Activated CD8-positive, alpha-beta T cell treated with anti-CD3 and anti-CD28 coated beads, Interleukin-2, amount 10 ng/mL, durations not matched to agents 7 days and 5 days (primary cell): ENCODE measurements at regions not wholly inside any gene's neighbourhood (a gene's known extent, or its start where the extent isn't known, plus 50 kb on each side); places are given as distances from the start of the nearest gene placed in this dataset.

ENCODE experiments used
- ATAC-seq: fragments of 150-1000 bp; cut with Tn5 transposase; one replicate; pipeline ENCODE4 v1.10.0; 2021; ENCODE audit warnings: moderate library complexity
- CTCF ChIA-PET: fragments of 350-600 bp; sonication (Branson Sonifier 250); formaldehyde crosslinking; loops from one replicate; lab custom pipeline; 2021; ENCODE audit warnings: antibody characterized with exemption; lab: Charles Lee
- POLR2A ChIA-PET: fragments of 350-600 bp; sonication (Branson Sonifier 250); formaldehyde crosslinking; loops from one replicate; lab custom pipeline; 2021; ENCODE audit warnings: antibody characterized with exemption; lab: Charles Lee
- DNase-seq: peaks from one replicate; pipeline ENCODE4 v3.0.0-alpha.2; 2020
- H3K27ac Mint-ChIP-seq: one replicate; pipeline ENCODE4 v1.8.0; 2021; ENCODE audit warnings: mild to moderate bottlenecking, mixed read lengths
- H3K27me3 Mint-ChIP-seq: one replicate; pipeline ENCODE4 v1.8.0; 2021; ENCODE audit warnings: low read depth, mixed read lengths
- H3K36me3 Mint-ChIP-seq: one replicate; pipeline ENCODE4 v1.8.0; 2021; ENCODE audit warnings: low read depth, mixed read lengths
- H3K4me1 Mint-ChIP-seq: one replicate; pipeline ENCODE4 v1.8.0; 2021; ENCODE audit warnings: low read depth, mixed read lengths
- H3K4me3 Mint-ChIP-seq: one replicate; pipeline ENCODE4 v1.8.0; 2021; ENCODE audit warnings: mild to moderate bottlenecking, mixed read lengths
- H3K9me3 Mint-ChIP-seq: one replicate; pipeline ENCODE4 v1.8.0; 2022; ENCODE audit warnings: mixed read lengths; ENCODE audit not compliant: insufficient read depth

GRCh38 chr2:2823061-2823753, 492.1 kb upstream of the MYT1L start:
- H3K4me1 Mint-ChIP-seq: no peaks in the 10 kb centered on the region
- no peaks in the 10 kb centered on the region for H3K36me3 Mint-ChIP-seq
- no peak overlapping the region for H3K4me3 Mint-ChIP-seq
- POLR2A ChIA-PET: no interaction called here
- peaks cover 8% of the 10 kb centered on the region for H3K27me3 Mint-ChIP-seq
- ATAC-seq (no peak), DNase-seq (no peak)
- H3K27ac Mint-ChIP-seq: no peak overlapping the region
- H3K9me3 Mint-ChIP-seq: no peaks in the 10 kb centered on the region
- CTCF ChIA-PET: no interaction called here

- ChIA-PET POLR2A (no interaction called here), CTCF (no interaction called here)
- DNase-seq (no peak), ATAC-seq (no peak)
- no peaks in the 10 kb centered on the region for H3K36me3 Mint-ChIP-seq
- no peaks in the 10 kb centered on the region for H3K4me1 Mint-ChIP-seq
- H3K27me3 Mint-ChIP-seq: peaks cover 8% of the 10 kb centered on the region
- H3K4me3 Mint-ChIP-seq: no peak overlapping the region
- H3K27ac Mint-ChIP-seq: no peak overlapping the region
- H3K9me3 Mint-ChIP-seq: no peaks in the 10 kb centered on the region
Measured at GRCh38 chr2:2822143-2822542, 491.1 kb upstream of the MYT1L start.

- Mint-ChIP-seq H3K4me3 (no peak overlapping the region), H3K4me1 (no peaks in the 10 kb centered on the region), H3K36me3 (no peaks in the 10 kb centered on the region), H3K9me3 (peaks cover 7% of the 10 kb centered on the region), H3K27me3 (peaks cover 2% of the 10 kb centered on the region), H3K27ac (no peak overlapping the region)
- ChIA-PET CTCF (no interaction called here), POLR2A (no interaction called here)
- DNase-seq (no peak), ATAC-seq (no peak)
Measured at GRCh38 chr2:2812648-2813047, 481.6 kb upstream of the MYT1L start.

GRCh38 chr2:2812117-2812516, 481.0 kb upstream of the MYT1L start:
- Mint-ChIP-seq H3K4me1 (no peaks in the 10 kb centered on the region), H3K36me3 (no peaks in the 10 kb centered on the region), H3K27ac (no peak overlapping the region), H3K27me3 (peaks cover 1% of the 10 kb centered on the region), H3K9me3 (peaks cover 7% of the 10 kb centered on the region), H3K4me3 (no peak overlapping the region)
- ChIA-PET CTCF (no interaction called here), POLR2A (no interaction called here)
- DNase-seq (no peak), ATAC-seq (no peak)

GRCh38 chr2:2810504-2810903, 479.4 kb upstream of the MYT1L start:
- Mint-ChIP-seq H3K4me1 (no peaks in the 10 kb centered on the region), H3K27me3 (no peaks in the 10 kb centered on the region), H3K36me3 (no peaks in the 10 kb centered on the region), H3K9me3 (peaks cover 7% of the 10 kb centered on the region), H3K27ac (no peak overlapping the region), H3K4me3 (no peak overlapping the region)
- ATAC-seq: no peak
- ChIA-PET POLR2A (no interaction called here), CTCF (no interaction called here)
- no peak for DNase-seq

- DNase-seq (no peak), ATAC-seq (no peak)
- POLR2A ChIA-PET: no interaction called here
- Mint-ChIP-seq H3K4me1 (no peaks in the 10 kb centered on the region), H3K36me3 (no peaks in the 10 kb centered on the region), H3K4me3 (no peak overlapping the region), H3K9me3 (peaks cover 6% of the 10 kb centered on the region), H3K27ac (no peak overlapping the region), H3K27me3 (no peaks in the 10 kb centered on the region)
- CTCF ChIA-PET: no interaction called here
Measured at GRCh38 chr2:2809771-2810170, 478.7 kb upstream of the MYT1L start.

- Mint-ChIP-seq H3K9me3 (no peaks in the 10 kb centered on the region), H3K36me3 (no peaks in the 10 kb centered on the region), H3K27me3 (no peaks in the 10 kb centered on the region), H3K4me3 (no peak overlapping the region), H3K27ac (no peak overlapping the region), H3K4me1 (no peaks in the 10 kb centered on the region)
- ChIA-PET POLR2A (no interaction called here), CTCF (no interaction called here)
- DNase-seq: no peak
- no peak for ATAC-seq
Measured at GRCh38 chr2:2808551-2809058, 477.5 kb upstream of the MYT1L start.

- H3K9me3 Mint-ChIP-seq: no peaks in the 10 kb centered on the region
- no peak overlapping the region for H3K27ac Mint-ChIP-seq
- DNase-seq (no peak), ATAC-seq (no peak)
- ChIA-PET CTCF (no interaction called here), POLR2A (no interaction called here)
- no peaks in the 10 kb centered on the region for H3K27me3 Mint-ChIP-seq
- no peaks in the 10 kb centered on the region for H3K4me1 Mint-ChIP-seq
- no peak overlapping the region for H3K4me3 Mint-ChIP-seq
- H3K36me3 Mint-ChIP-seq: no peaks in the 10 kb centered on the region
Measured at GRCh38 chr2:2806711-2807110, 475.6 kb upstream of the MYT1L start.

GRCh38 chr2:2805263-2805662, 474.2 kb upstream of the MYT1L start:
- no peak for ATAC-seq
- no peaks in the 10 kb centered on the region for H3K9me3 Mint-ChIP-seq
- no peak for DNase-seq
- ChIA-PET POLR2A (no interaction called here), CTCF (no interaction called here)
- H3K36me3 Mint-ChIP-seq: no peaks in the 10 kb centered on the region
- no peak overlapping the region for H3K4me3 Mint-ChIP-seq
- no peak overlapping the region for H3K27ac Mint-ChIP-seq
- H3K27me3 Mint-ChIP-seq: no peaks in the 10 kb centered on the region
- no peaks in the 10 kb centered on the region for H3K4me1 Mint-ChIP-seq

- Mint-ChIP-seq H3K9me3 (no peaks in the 10 kb centered on the region), H3K36me3 (no peaks in the 10 kb centered on the region)
- no peak for ATAC-seq
Measured at GRCh38 chr2:2804528-2804927, 473.5 kb upstream of the MYT1L start.

GRCh38 chr2:2801458-2801857, 470.4 kb upstream of the MYT1L start:
- Mint-ChIP-seq H3K9me3 (no peaks in the 10 kb centered on the region), H3K27ac (no peak overlapping the region), H3K4me3 (no peak overlapping the region), H3K36me3 (no peaks in the 10 kb centered on the region), H3K4me1 (no peaks in the 10 kb centered on the region), H3K27me3 (no peaks in the 10 kb centered on the region)
- ChIA-PET CTCF (no interaction called here), POLR2A (no interaction called here)
- ATAC-seq (no peak), DNase-seq (no peak)

More at GRCh38 chr2:2804528-2804927, 473.5 kb upstream of the MYT1L start:
- Mint-ChIP-seq H3K4me3 (no peak overlapping the region), H3K27ac (no peak overlapping the region), H3K27me3 (no peaks in the 10 kb centered on the region), H3K4me1 (no peaks in the 10 kb centered on the region)
- DNase-seq: no peak
- ChIA-PET CTCF (no interaction called here), POLR2A (no interaction called here)

- H3K4me3 Mint-ChIP-seq: no peak overlapping the region
- ATAC-seq: no peak
- no peak for DNase-seq
- ChIA-PET CTCF (no interaction called here), POLR2A (no interaction called here)
- H3K4me1 Mint-ChIP-seq: no peaks in the 10 kb centered on the region
- H3K27me3 Mint-ChIP-seq: no peaks in the 10 kb centered on the region
- H3K9me3 Mint-ChIP-seq: no peaks in the 10 kb centered on the region
- no peaks in the 10 kb centered on the region for H3K36me3 Mint-ChIP-seq
- H3K27ac Mint-ChIP-seq: no peak overlapping the region
Measured at GRCh38 chr2:2800697-2801096, 469.6 kb upstream of the MYT1L start.

- no peaks in the 10 kb centered on the region for H3K36me3 Mint-ChIP-seq
- CTCF ChIA-PET: no interaction called here
Measured at GRCh38 chr2:2800001-2800400, 468.9 kb upstream of the MYT1L start.

More at GRCh38 chr2:2800001-2800400, 468.9 kb upstream of the MYT1L start:
- POLR2A ChIA-PET: no interaction called here
- no peaks in the 10 kb centered on the region for H3K9me3 Mint-ChIP-seq
- no peak overlapping the region for H3K4me3 Mint-ChIP-seq
- no peak for ATAC-seq
- no peak for DNase-seq
- H3K27me3 Mint-ChIP-seq: no peaks in the 10 kb centered on the region
- H3K27ac Mint-ChIP-seq: no peak overlapping the region
- H3K4me1 Mint-ChIP-seq: no peaks in the 10 kb centered on the region
